Neural cell (in vitro differentiated cells): ENCODE measurements at regions not wholly inside any gene's neighbourhood (a gene's known extent, or its start where the extent isn't known, plus 50 kb on each side); places are given as distances from the start of the nearest gene placed in this dataset.

Experiments used
- H2AFZ ChIP-seq: fragments of 200-600, 300-800 bp; sonication (generic), shearing (Covaris generic); 2 replicates; pipeline ENCODE4 v1.6.0; 2014; ENCODE audit warnings: low read depth, mild to moderate bottlenecking, antibody characterized with exemption, low read length, moderate library complexity
- H3F3A ChIP-seq: fragments of 200-600 bp; shearing (Covaris generic); 2 replicates; pipeline ENCODE4 v1.6.1; 2016; ENCODE audit warnings: mild to moderate bottlenecking, moderate library complexity, mixed read lengths, antibody characterized with exemption, low read length; ENCODE audit not compliant: insufficient read depth, poor library complexity, severe bottlenecking
- H3K27ac ChIP-seq: fragments of 200-600, 300-800 bp; sonication (generic), shearing (Covaris generic); 2 replicates; pipeline ENCODE4 v1.5.1; 2014; ENCODE audit warnings: mild to moderate bottlenecking, low read length, moderate library complexity
- H3K27me3 ChIP-seq: fragments of 300-800, 200-600 bp; sonication (generic), shearing (Covaris generic); 2 replicates; pipeline ENCODE4 v1.6.0; 2014; ENCODE audit warnings: mild to moderate bottlenecking, low read depth, low read length, moderate library complexity; ENCODE audit not compliant: insufficient read depth
- H3K36me3 ChIP-seq: fragments of 300-800, 200-600 bp; sonication (generic), shearing (Covaris generic); 2 replicates; pipeline ENCODE4 v1.5.1; 2014; ENCODE audit warnings: mild to moderate bottlenecking, antibody characterized with exemption, low read length, moderate library complexity; ENCODE audit not compliant: insufficient read depth
- H3K4me2 ChIP-seq: fragments of 300-800, 200-600 bp; sonication (generic), shearing (Covaris generic); 2 replicates; pipeline ENCODE4 v1.6.0; 2014; ENCODE audit warnings: mild to moderate bottlenecking, low read length
- H3K4me3 ChIP-seq: fragments of 300-800, 200-600 bp; sonication (generic), shearing (Covaris generic); 2 replicates; pipeline ENCODE4 v1.5.1; 2014; ENCODE audit warnings: mild to moderate bottlenecking, low read length, moderate library complexity
- H3K79me2 ChIP-seq: fragments of 200-600 bp; shearing (Covaris generic); replicated peaks from 2 replicates; pipeline ENCODE4 v1.6.0; 2014; ENCODE audit warnings: mild to moderate bottlenecking, low read length, moderate library complexity; ENCODE audit not compliant: insufficient read depth
- H3K9ac ChIP-seq: fragments of 300-800, 200-600 bp; sonication (generic), shearing (Covaris generic); 2 replicates; pipeline ENCODE4 v1.6.1; 2016; ENCODE audit warnings: mild to moderate bottlenecking, low read length, mixed read lengths
- H3K9me2 ChIP-seq: fragments of 200-600 bp; shearing (Covaris generic); 2 replicates; pipeline ENCODE4 v1.6.1; 2016; ENCODE audit warnings: mild to moderate bottlenecking, low read length, mixed read lengths; ENCODE audit not compliant: insufficient read depth
- H3K9me3 ChIP-seq: fragments of 200-600, 300-800 bp; sonication (generic), shearing (Covaris generic); 2 replicates; pipeline ENCODE4 v1.6.1; 2016; ENCODE audit warnings: mild to moderate bottlenecking, mixed run types, low read length, moderate library complexity, mixed read lengths
- H4K20me1 ChIP-seq: fragments of 200-600 bp; shearing (Covaris generic); 2 replicates; pipeline ENCODE4 v1.6.1; 2016; ENCODE audit warnings: mild to moderate bottlenecking, mixed run types; ENCODE audit not compliant: insufficient read depth
- CTCF ChIP-seq: fragments of 450-650 bp; IDR thresholded peaks from 2 replicates; pipeline ENCODE4 v1.5.1; 2014; ENCODE audit warnings: antibody characterized with exemption, mild to moderate bottlenecking, moderate library complexity; ENCODE audit not compliant: poor library complexity, severe bottlenecking
- EP300 ChIP-seq: fragments of 450-650 bp; conservative IDR thresholded peaks from 2 replicates; pipeline ENCODE4 v1.6.1; 2014; ENCODE audit warnings: antibody characterized with exemption, mild to moderate bottlenecking, moderate library complexity; ENCODE audit not compliant: poor library complexity, severe bottlenecking
- MXI1 ChIP-seq: fragments of 450-650 bp; conservative IDR thresholded peaks from 2 replicates; pipeline ENCODE4 v1.6.1; 2014; ENCODE audit warnings: antibody characterized with exemption, mild to moderate bottlenecking; ENCODE audit not compliant: poor library complexity, severe bottlenecking
- POLR2AphosphoS5 ChIP-seq: IDR thresholded peaks from 2 replicates; pipeline ENCODE4 v1.6.1; 2012
- RAD21 ChIP-seq: fragments of 450-650 bp; conservative IDR thresholded peaks from 2 replicates; pipeline ENCODE4 v1.6.1; 2014; ENCODE audit warnings: antibody characterized with exemption, mild to moderate bottlenecking, moderate library complexity
- REST ChIP-seq: IDR thresholded peaks from 2 replicates; pipeline ENCODE4 v1.6.1; 2012; ENCODE audit warnings: borderline replicate concordance
- SMC3 ChIP-seq: fragments of 450-650 bp; conservative IDR thresholded peaks from 2 replicates; pipeline ENCODE4 v1.6.1; 2014; ENCODE audit warnings: antibody characterized with exemption, mild to moderate bottlenecking, moderate library complexity; ENCODE audit not compliant: poor library complexity
- TAF1 ChIP-seq: IDR thresholded peaks from 2 replicates; pipeline ENCODE4 v1.6.1; 2012; ENCODE audit warnings: low read depth

GRCh38 chr9:11088821-11089374, 476.1 kb upstream of the PTPRD start:
- no peak overlapping the region for H3K4me3 ChIP-seq
- H3K27me3 ChIP-seq = no peaks in the 10 kb centered on the region
- H3K9me2 ChIP-seq = no peaks in the 10 kb centered on the region
- H3F3A ChIP-seq = no peaks in the 10 kb centered on the region
- no peak overlapping the region for H3K9ac ChIP-seq
- no peak overlapping the region for H3K4me2 ChIP-seq
- TF ChIP-seq EP300 (peak; percentile 98), CTCF (no peak), MXI1 (no peak), REST (peak; percentile 55), POLR2AphosphoS5 (peak; percentile 70)
- H3K36me3 ChIP-seq = no peaks in the 10 kb centered on the region
- H4K20me1 ChIP-seq = no peaks in the 10 kb centered on the region
- no peaks in the 10 kb centered on the region for H3K79me2 ChIP-seq
- H3K9me3 ChIP-seq = no peaks in the 10 kb centered on the region
- H3K27ac ChIP-seq = no peak overlapping the region
- no peak overlapping the region for H2AFZ ChIP-seq

- no peak overlapping the region for H3K4me2 ChIP-seq
- H2AFZ ChIP-seq = no peak overlapping the region
- H3K9ac ChIP-seq = no peak overlapping the region
- H3K36me3 ChIP-seq = no peaks in the 10 kb centered on the region
- H3F3A ChIP-seq = no peaks in the 10 kb centered on the region
- no peaks in the 10 kb centered on the region for H3K79me2 ChIP-seq
- no peaks in the 10 kb centered on the region for H3K9me2 ChIP-seq
- no peak overlapping the region for H3K27ac ChIP-seq
- no peak overlapping the region for H3K4me3 ChIP-seq
- no peaks in the 10 kb centered on the region for H4K20me1 ChIP-seq
- H3K27me3 ChIP-seq = no peaks in the 10 kb centered on the region
- H3K9me3 ChIP-seq = no peaks in the 10 kb centered on the region
- TF ChIP-seq SMC3 (no peak), CTCF (no peak)
Measured at GRCh38 chr9:11092974-11093373, 480.2 kb upstream of the PTPRD start.

GRCh38 chr9:11097020-11097419, 484.2 kb upstream of the PTPRD start:
- no peaks in the 10 kb centered on the region for H3K9me2 ChIP-seq
- H2AFZ ChIP-seq = no peak overlapping the region
- no peaks in the 10 kb centered on the region for H3K27me3 ChIP-seq
- TF ChIP-seq CTCF (no peak), REST (no peak), EP300 (no peak), SMC3 (no peak), RAD21 (no peak), MXI1 (no peak), TAF1 (no peak)

More at GRCh38 chr9:11097020-11097419, 484.2 kb upstream of the PTPRD start:
- Histone ChIP-seq H3K9me3 (no peaks in the 10 kb centered on the region), H3K27ac (no peak overlapping the region), H3K79me2 (no peaks in the 10 kb centered on the region), H3K36me3 (no peaks in the 10 kb centered on the region), H3K4me3 (no peak overlapping the region), H3K9ac (no peak overlapping the region), H3F3A (no peaks in the 10 kb centered on the region), H4K20me1 (no peaks in the 10 kb centered on the region), H3K4me2 (no peak overlapping the region)
